BJ (cell line): ENCODE measurements at regions not wholly inside any gene's neighbourhood (a gene's known extent, or its start where the extent isn't known, plus 50 kb on each side); places are given as distances from the start of the nearest gene placed in this dataset.

ENCODE experiments used
- CTCF ChIA-PET: fragments of 350-600 bp; formaldehyde crosslinking; extraction: SDS; loops from one replicate; lab custom pipeline; 2021; ENCODE audit warnings: antibody characterized with exemption, inconsistent platforms; lab: Yijun Ruan, JAX
- POLR2A ChIA-PET: fragments of 300-600 bp; sonication (Branson Sonifier 250); formaldehyde crosslinking; extraction: SDS; loops from one replicate; lab custom pipeline; 2021; ENCODE audit warnings: antibody characterized with exemption; lab: Charles Lee
- DNase-seq: peaks from one replicate; pipeline ENCODE4 v3.0.0-alpha.2; 2011; ENCODE audit warnings: low read depth
- H3K27me3 ChIP-seq: 2 replicates; pipeline ENCODE4 v1.6.0; 2011; ENCODE audit warnings: low read length; ENCODE audit not compliant: control insufficient read depth, insufficient read depth
- H3K36me3 ChIP-seq: 2 replicates; pipeline ENCODE4 v1.5.1; 2011; ENCODE audit warnings: low read length; ENCODE audit not compliant: control insufficient read depth, insufficient read depth
- H3K4me3 ChIP-seq: 2 replicates; pipeline ENCODE4 v1.5.1; 2011; ENCODE audit warnings: low read depth, mild to moderate bottlenecking, control low read depth, low read length
- CTCF ChIP-seq: IDR thresholded peaks from 2 replicates; pipeline ENCODE4 v1.5.1; 2011; ENCODE audit warnings: low read depth, mild to moderate bottlenecking, control low read depth, inconsistent platforms, low read length, moderate library complexity; ENCODE audit not compliant: insufficient read depth

GRCh38 chr6:40162074-40162473, 227.8 kb upstream of the MOCS1 start:
- Histone ChIP-seq H3K27me3 (no peaks in the 10 kb centered on the region), H3K4me3 (no peak overlapping the region), H3K36me3 (no peaks in the 10 kb centered on the region)
- DNase-seq, result no peak
- no peak for TF ChIP-seq CTCF
- POLR2A ChIA-PET, result no interaction called here
- CTCF ChIA-PET, result no interaction called here

- POLR2A ChIA-PET, result no interaction called here
- DNase-seq, result no peak
- no peak for TF ChIP-seq CTCF
Measured at GRCh38 chr6:40160826-40161225, 226.6 kb upstream of the MOCS1 start.

GRCh38 chr6:40159865-40160264, 225.6 kb upstream of the MOCS1 start:
- Histone ChIP-seq H3K4me3 (no peak overlapping the region), H3K36me3 (no peaks in the 10 kb centered on the region), H3K27me3 (no peaks in the 10 kb centered on the region)
- no peak for DNase-seq
- CTCF ChIA-PET, result no interaction called here
- TF ChIP-seq CTCF, result no peak
- POLR2A ChIA-PET, result no interaction called here

More at GRCh38 chr6:40160826-40161225, 226.6 kb upstream of the MOCS1 start:
- Histone ChIP-seq H3K4me3 (no peak overlapping the region), H3K36me3 (no peaks in the 10 kb centered on the region), H3K27me3 (no peaks in the 10 kb centered on the region)
- CTCF ChIA-PET, result interaction anchor here (0.5 kb wide), 1 partner anchor 851 kb away, joined by 4 read pairs; no protein-coding TSS in a partner anchor

- no peak for TF ChIP-seq CTCF
- ChIA-PET POLR2A (no interaction called here), CTCF (no interaction called here)
- H3K36me3 ChIP-seq, result no peaks in the 10 kb centered on the region
- no peaks in the 10 kb centered on the region for H3K27me3 ChIP-seq
- no peak for DNase-seq
- no peak overlapping the region for H3K4me3 ChIP-seq
Measured at GRCh38 chr6:40152701-40153436, 218.6 kb upstream of the MOCS1 start.

GRCh38 chr6:40152196-40152595, 217.9 kb upstream of the MOCS1 start:
- Histone ChIP-seq H3K27me3 (no peaks in the 10 kb centered on the region), H3K36me3 (no peaks in the 10 kb centered on the region), H3K4me3 (no peak overlapping the region)
- ChIA-PET CTCF (no interaction called here), POLR2A (no interaction called here)
- no peak for DNase-seq
- TF ChIP-seq CTCF, result no peak
